Common myeloid progenitor, CD34-positive (primary cell): ENCODE measurements at regions not wholly inside any gene's neighbourhood (a gene's known extent, or its start where the extent isn't known, plus 50 kb on each side); places are given as distances from the start of the nearest gene placed in this dataset.
"Not testable (repeated sequence)": the region's sequence is repeated elsewhere in the genome, so short reads cannot be mapped to it uniquely, and the experiment has no call there.

Experiments used
- CTCF ChIA-PET: fragments of 350-600 bp; sonication (Branson Sonifier 250); formaldehyde crosslinking; loops from one replicate; lab custom pipeline; 2021; ENCODE audit warnings: antibody characterized with exemption; lab: Charles Lee
- POLR2A ChIA-PET: fragments of 350-600 bp; sonication (Branson Sonifier 250); formaldehyde crosslinking; loops from one replicate; lab custom pipeline; 2021; ENCODE audit warnings: antibody characterized with exemption; lab: Charles Lee
- DNase-seq, 3 donors: peaks; one replicate each; pipeline versions ENCODE4 v3.0.0 to v3.0.0-alpha.2; 2013
- H3K27ac ChIP-seq, 2 experiments: 1 replicate in 1 of 2; 2 replicates in 1 of 2; pipeline ENCODE4 v1.7.0; 2013; ENCODE audit warnings: inconsistent platforms in 2 of 2, low read length in 2 of 2, mild to moderate bottlenecking in 2 of 2, low read depth in 1 of 2, moderate library complexity in 1 of 2; ENCODE audit not compliant: severe bottlenecking in 2 of 2, insufficient read depth in 1 of 2, poor library complexity in 1 of 2
- H3K27me3 ChIP-seq, 5 experiments: replicated peaks in 2 of 5; 1 replicate in 3 of 5; 2 replicates in 2 of 5; pipeline versions ENCODE4 v1.6.1 to v1.7.0; 2013; ENCODE audit warnings: low read length in 4 of 5, mild to moderate bottlenecking in 2 of 5, moderate library complexity in 2 of 5, inconsistent platforms in 1 of 5; ENCODE audit not compliant: insufficient read depth in 5 of 5, control insufficient read depth in 4 of 5
- H3K36me3 ChIP-seq, 4 experiments: 1 replicate in 2 of 4; 2 replicates in 2 of 4; pipeline versions ENCODE4 v1.6.1 to v1.7.0; 2013; ENCODE audit warnings: low read length in 3 of 4, control low read depth in 1 of 4, mild to moderate bottlenecking in 1 of 4; ENCODE audit not compliant: control insufficient read depth in 4 of 4, insufficient read depth in 4 of 4
- H3K4me1 ChIP-seq, 4 experiments: 1 replicate in 3 of 4; 2 replicates in 1 of 4; pipeline versions ENCODE4 v1.6.1 to v1.7.1; 2013; ENCODE audit warnings: low read length in 3 of 4, mild to moderate bottlenecking in 3 of 4, control low read depth in 1 of 4, inconsistent platforms in 1 of 4, moderate library complexity in 1 of 4; ENCODE audit not compliant: control insufficient read depth in 4 of 4, insufficient read depth in 4 of 4; ENCODE audit errors: control extremely low read depth in 1 of 4
- H3K4me3 ChIP-seq, 7 experiments: 1 replicate in 4 of 7; 2 replicates in 3 of 7; pipeline versions ENCODE4 v1.5.1 to v1.7.0; 2013; ENCODE audit warnings: mild to moderate bottlenecking in 7 of 7, low read length in 6 of 7, moderate library complexity in 6 of 7, inconsistent platforms in 2 of 7, low read depth in 2 of 7, control low read depth in 1 of 7; ENCODE audit not compliant: insufficient read depth in 4 of 7, control insufficient read depth in 1 of 7; ENCODE audit errors: extremely low read depth in 1 of 7
- H3K9me3 ChIP-seq, 5 experiments: 1 replicate in 4 of 5; 2 replicates in 1 of 5; pipeline versions ENCODE4 v1.6.1 to v1.7.1; 2013; ENCODE audit warnings: low read length in 4 of 5, mild to moderate bottlenecking in 2 of 5, inconsistent platforms in 1 of 5, low read depth in 1 of 5, moderate library complexity in 1 of 5; ENCODE audit not compliant: control insufficient read depth in 4 of 5, insufficient read depth in 2 of 5; ENCODE audit errors: control extremely low read depth in 1 of 5
- WGBS: methylation state at CpG from one replicate; pipeline ENCODE4 v1.1.5; 2013; ENCODE audit not compliant: insufficient coverage; 5-methylcytosine and 5-hydroxymethylcytosine counted together

DNA sequence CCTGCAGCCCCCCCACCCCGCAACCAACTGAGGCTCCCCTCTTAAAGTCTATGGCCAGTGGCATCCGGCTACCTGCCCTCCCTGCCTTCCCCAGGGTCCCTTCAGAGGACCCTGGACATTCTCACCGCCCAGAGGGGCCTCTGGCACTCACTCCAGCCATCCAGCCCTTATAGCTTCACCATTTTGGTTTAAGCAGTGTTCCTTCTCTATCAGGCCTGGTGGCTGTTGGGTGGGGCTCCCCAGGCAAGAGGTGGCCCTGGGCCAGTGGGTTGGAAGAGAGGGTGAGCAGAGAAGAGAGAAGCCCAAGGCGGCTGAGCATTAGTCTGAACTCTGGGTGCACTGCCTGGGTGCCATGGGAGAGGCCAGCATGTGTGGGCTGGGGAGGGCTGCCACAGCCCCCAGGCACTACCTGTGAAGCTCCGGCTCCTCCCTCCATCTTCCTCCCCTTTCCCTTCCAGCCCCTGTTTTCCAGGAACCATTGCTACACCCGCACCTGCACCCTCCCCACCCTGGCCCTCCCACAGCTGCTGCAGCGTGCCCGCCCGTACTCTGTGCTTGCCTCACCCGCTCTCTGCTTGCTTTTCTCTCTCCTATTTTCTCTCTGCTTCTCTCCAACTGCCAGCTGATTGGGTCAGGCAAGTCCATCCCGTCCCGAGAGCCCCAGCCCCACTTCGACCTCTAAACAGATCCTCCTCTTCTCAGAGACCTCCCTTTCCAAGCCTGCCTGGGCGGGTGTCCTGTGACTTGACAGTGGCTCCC is 168.2 kb downstream of the TBC1D2B start:
- 96% methylated on average over 9 of the region's 14 CpGs for WGBS
- H3K36me3 ChIP-seq: no peaks in the 10 kb centered on the region
- POLR2A ChIA-PET: no interaction called here
- H3K9me3 ChIP-seq: no peaks in the 10 kb centered on the region
- DNase-seq: no peak
- H3K27me3 ChIP-seq: peaks cover 0 to 2% (median 0%) of the 10 kb centered on the region in 5 experiments
- CTCF ChIA-PET: interaction anchor here (1.1 to 2.5 kb wide), 5 partner anchors 11 to 330 kb away, joined by 3 to 8 read pairs (median 4); no protein-coding TSS in a partner anchor
- no peak overlapping the region for H3K27ac ChIP-seq
- H3K4me3 ChIP-seq: no peak overlapping the region
- H3K4me1 ChIP-seq: no peaks in the 10 kb centered on the region

DNA sequence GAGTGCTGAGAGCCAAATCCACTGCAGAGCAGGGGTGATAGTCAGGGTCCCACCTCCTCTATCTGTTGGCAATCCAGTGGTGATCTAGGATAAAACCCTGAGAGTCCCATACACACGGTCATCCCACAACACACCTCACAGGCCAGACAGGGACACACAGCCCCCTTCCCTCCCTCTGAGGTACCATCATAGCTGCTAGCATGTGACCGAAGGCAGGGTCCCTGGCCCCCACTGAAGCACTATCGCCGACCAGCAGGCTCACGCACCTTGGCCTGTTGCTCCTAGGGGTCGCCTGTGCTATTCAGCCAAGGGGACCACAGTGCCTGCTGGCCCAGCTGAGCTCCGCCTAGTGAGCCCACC is 168.8 kb downstream of the TBC1D2B start:
- H3K27ac ChIP-seq, POLR2A ChIA-PET: not testable (repeated sequence)

DNA sequence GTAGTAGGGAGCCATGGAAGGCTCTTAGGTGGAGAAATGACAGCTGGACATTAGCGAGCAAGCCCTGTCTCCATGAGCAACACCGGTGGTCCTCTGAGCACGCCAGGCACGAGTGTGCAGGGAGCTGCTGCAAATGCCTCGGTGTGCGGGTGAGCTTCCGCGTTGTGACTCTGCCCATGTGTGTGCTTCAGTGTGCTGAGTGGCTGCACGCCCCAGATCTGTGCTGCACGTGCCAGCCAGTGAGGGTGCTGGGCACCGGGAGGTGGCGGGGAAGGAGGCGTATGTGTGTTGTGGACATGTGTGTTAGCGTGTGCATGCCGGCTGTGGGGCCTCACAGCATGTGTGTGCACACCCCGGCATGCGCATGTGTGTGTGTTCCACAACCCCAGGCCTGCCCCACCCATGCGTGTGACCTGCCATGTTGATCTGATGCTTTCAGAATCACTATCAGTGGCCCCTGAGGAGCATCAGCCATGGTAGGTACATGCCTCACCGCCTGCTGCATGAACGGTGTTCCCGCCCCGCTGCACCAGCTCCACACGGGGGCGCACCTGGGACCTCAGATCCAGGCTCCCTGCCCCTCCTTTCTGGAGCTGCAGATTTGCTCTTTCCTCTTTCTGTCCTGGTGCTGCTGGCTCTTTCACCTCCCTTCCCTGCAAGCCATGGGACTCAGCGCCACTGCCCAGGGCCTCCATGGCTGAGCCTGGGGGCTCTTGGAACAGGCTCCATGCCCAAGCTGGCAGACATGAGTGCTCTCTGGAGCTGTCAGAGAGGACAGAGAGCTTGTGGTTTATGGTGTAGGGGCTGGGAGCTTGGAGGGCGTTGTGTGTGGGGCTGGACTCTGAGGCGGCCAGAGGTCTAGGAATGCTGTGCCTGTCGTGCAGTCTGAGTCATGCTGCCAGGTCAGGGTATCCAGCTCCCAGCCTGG is 169.4 kb downstream of the TBC1D2B start:
- Histone ChIP-seq H3K4me1 (no peaks in the 10 kb centered on the region), H3K36me3 (no peaks in the 10 kb centered on the region), H3K9me3 (no peaks in the 10 kb centered on the region), H3K4me3 (no peak overlapping the region), H3K27ac (no peak overlapping the region), H3K27me3 (peaks cover 0 to 2% (median 0%) of the 10 kb centered on the region in 5 experiments)
- DNase-seq: peak; percentile 69 to 82 (median 78)
- POLR2A ChIA-PET: no interaction called here
- 66% methylated on average over 18 of the region's 28 CpGs for WGBS
- CTCF ChIA-PET: interaction anchor here (1.5 kb wide), 1 partner anchor 9 kb away, joined by 4 read pairs; no protein-coding TSS in a partner anchor

More for the DNA sequence above, 168.8 kb downstream of the TBC1D2B start:
- not testable (repeated sequence) for H3K36me3 ChIP-seq, H3K27me3 ChIP-seq, DNase-seq, H3K4me3 ChIP-seq, H3K9me3 ChIP-seq, H3K4me1 ChIP-seq
- CTCF ChIA-PET: interaction anchor here (1.5 to 2.5 kb wide), 2 partner anchors 10 to 50 kb away, joined by 4 to 8 read pairs; no protein-coding TSS in a partner anchor
- 100% methylated on average over 1 of the region's 7 CpGs for WGBS

DNA sequence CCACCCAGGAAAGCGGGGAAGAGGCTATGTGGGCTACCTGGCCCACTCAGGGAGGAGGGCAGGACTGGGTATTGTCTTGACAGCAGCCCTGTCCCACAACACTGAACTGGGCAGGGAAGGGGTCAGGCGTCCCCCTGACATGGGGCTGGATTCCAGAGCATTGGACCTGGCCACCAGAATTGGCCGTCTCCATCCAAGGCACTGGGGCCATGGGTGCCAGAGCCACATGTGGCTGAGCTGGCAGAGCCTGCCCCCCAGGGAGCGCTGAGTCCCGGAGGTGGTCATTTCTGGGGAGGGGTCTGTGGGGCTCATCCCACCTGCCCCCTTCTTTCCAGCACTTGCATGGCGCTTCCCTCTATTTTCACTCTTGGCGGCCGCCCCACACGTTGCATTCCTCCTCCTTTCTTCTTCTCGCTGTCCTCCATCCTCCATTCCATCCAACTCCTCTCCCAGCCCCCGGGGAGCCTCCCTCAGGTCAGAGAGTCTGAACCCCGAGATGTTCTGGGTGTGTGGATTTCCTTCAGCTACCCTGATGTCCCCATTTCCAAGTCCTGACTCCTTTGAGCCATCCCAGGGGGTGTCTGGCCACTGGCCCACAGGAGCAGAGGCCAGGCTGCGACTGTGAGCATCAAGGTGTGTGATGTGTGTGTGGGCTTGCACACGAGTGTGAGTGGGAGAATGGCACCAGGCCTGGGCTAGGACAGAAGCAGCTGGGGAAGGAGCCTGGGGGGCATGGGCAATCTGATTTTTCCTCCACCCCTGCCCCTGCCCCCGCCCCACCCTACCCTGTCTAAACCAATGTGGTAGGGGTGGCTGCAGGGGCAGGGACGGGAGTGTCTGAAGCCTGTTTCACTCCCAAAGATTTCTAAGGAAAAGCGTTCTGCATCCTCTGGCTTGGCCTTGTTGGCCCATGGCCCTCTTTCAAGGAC is 171.2 kb downstream of the TBC1D2B start:
- H3K4me1 ChIP-seq, CTCF ChIA-PET, H3K27me3 ChIP-seq, H3K36me3 ChIP-seq, DNase-seq, H3K9me3 ChIP-seq, POLR2A ChIA-PET, H3K4me3 ChIP-seq, H3K27ac ChIP-seq: not testable (repeated sequence)
- 100% methylated on average over 6 of the region's 17 CpGs for WGBS

DNA sequence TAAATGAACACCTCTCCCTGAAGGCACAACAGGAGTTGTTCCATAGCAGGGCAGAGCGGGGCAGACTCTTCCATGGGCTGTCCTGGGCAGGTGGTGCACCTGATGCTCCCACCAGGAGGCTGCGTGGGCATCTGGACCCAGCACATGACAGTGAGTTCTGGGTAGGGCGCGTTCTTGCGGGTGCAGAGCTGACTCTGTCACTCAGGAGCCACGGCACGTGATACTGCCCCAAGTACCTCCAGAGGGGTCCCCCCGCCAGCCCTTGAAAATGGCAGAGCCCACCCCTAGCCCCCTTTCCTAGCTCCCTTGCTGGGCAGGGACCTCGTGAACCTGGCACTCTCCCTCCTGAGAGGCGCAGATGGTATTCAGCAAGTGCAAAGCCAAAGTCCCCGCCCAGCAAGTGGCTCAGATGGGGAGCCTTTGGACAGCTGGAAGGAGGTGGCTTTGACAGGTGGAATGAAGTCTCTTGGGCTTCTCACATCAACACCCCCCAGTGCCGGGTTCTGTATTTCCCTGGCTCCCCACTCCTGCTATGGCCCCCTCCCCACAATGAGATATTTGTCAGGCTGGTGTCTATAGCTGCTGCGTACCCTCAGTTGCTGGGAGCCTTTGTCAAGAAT is 172.1 kb downstream of the TBC1D2B start:
- no peaks in the 10 kb centered on the region for H3K9me3 ChIP-seq
- H3K27ac ChIP-seq: no peak overlapping the region
- no peak for DNase-seq
- POLR2A ChIA-PET: no interaction called here
- CTCF ChIA-PET: interaction anchor here (1.4 to 1.6 kb wide), 2 partner anchors 203 to 205 kb away, joined by 3 to 6 read pairs; no protein-coding TSS in a partner anchor
- H3K4me1 ChIP-seq: no peaks in the 10 kb centered on the region
- H3K36me3 ChIP-seq: no peaks in the 10 kb centered on the region
- H3K27me3 ChIP-seq: peaks cover 0 to 2% (median 0%) of the 10 kb centered on the region in 5 experiments
- no peak overlapping the region for H3K4me3 ChIP-seq
- 98% methylated on average over 11 of the region's 13 CpGs for WGBS

DNA sequence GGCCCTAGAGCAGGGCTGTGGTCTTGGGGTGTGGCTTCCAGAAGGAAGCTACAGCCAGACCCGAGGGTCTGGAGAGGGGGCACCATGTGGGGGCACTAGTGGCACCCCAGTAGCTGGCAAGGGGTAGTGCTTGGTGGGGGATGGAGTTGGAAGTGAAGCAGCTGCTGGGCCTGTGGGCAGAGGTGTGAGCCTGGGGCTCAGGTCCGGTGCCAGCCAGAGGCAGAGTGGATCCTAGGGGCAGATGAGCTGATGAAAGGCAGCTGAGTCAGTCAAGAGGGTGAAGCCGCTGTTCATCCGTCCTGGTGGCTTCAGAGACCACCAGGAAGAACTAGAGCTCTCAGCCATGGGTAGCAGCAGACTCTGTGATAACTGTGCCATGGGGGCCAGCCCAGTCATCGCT is 172.6 kb downstream of the TBC1D2B start:
- H3K27ac ChIP-seq: no peak overlapping the region
- no peak for DNase-seq
- no peaks in the 10 kb centered on the region for H3K9me3 ChIP-seq
- ChIA-PET POLR2A (no interaction called here), CTCF (interaction anchor here (1.4 to 1.6 kb wide), 2 partner anchors 203 to 205 kb away, joined by 3 to 6 read pairs; no protein-coding TSS in a partner anchor)
- no peak overlapping the region for H3K4me3 ChIP-seq
- no peaks in the 10 kb centered on the region for H3K36me3 ChIP-seq
- 71% methylated on average over 4 of the region's 5 CpGs for WGBS
- H3K4me1 ChIP-seq: no peaks in the 10 kb centered on the region
- H3K27me3 ChIP-seq: peaks cover 0 to 2% (median 0%) of the 10 kb centered on the region in 5 experiments
